Muscle layer of duodenum (tissue), 2 donors: ENCODE measurements at regions not wholly inside any gene's neighbourhood (a gene's known extent, or its start where the extent isn't known, plus 50 kb on each side); places are given as distances from the start of the nearest gene placed in this dataset.
"Not testable (repeated sequence)": the region's sequence is repeated elsewhere in the genome, so short reads cannot be mapped to it uniquely, and the experiment has no call there.

Source experiments
- H3K27ac ChIP-seq: one replicate; pipeline ENCODE4 v1.7.0; 2013; ENCODE audit warnings: mild to moderate bottlenecking, low read length
- H3K27me3 ChIP-seq: one replicate; pipeline ENCODE4 v1.7.0; 2013; ENCODE audit warnings: low read depth, mild to moderate bottlenecking, control low read depth, low read length
- H3K36me3 ChIP-seq, 2 donors: one replicate each; pipeline ENCODE4 v1.7.0; 2013; ENCODE audit warnings: low read length in 2 of 2, control low read depth in 1 of 2, mild to moderate bottlenecking in 1 of 2; ENCODE audit not compliant: insufficient read depth in 2 of 2, control insufficient read depth in 1 of 2
- H3K4me1 ChIP-seq, 2 donors: one replicate each; pipeline ENCODE4 v1.7.0; 2013; ENCODE audit warnings: low read length in 2 of 2, mild to moderate bottlenecking in 2 of 2, control low read depth in 1 of 2, moderate library complexity in 1 of 2; ENCODE audit not compliant: insufficient read depth in 2 of 2, control insufficient read depth in 1 of 2
- H3K4me3 ChIP-seq, 2 donors: one replicate each; pipeline ENCODE4 v1.7.0; 2013; ENCODE audit warnings: low read length in 2 of 2, low read depth in 1 of 2, mild to moderate bottlenecking in 1 of 2
- H3K9me3 ChIP-seq, 2 donors: one replicate each; pipeline ENCODE4 v1.7.0; 2013; ENCODE audit warnings: low read length in 2 of 2, control low read depth in 1 of 2, mild to moderate bottlenecking in 1 of 2; ENCODE audit not compliant: control insufficient read depth in 1 of 2
- donor health status: healthy.

DNA sequence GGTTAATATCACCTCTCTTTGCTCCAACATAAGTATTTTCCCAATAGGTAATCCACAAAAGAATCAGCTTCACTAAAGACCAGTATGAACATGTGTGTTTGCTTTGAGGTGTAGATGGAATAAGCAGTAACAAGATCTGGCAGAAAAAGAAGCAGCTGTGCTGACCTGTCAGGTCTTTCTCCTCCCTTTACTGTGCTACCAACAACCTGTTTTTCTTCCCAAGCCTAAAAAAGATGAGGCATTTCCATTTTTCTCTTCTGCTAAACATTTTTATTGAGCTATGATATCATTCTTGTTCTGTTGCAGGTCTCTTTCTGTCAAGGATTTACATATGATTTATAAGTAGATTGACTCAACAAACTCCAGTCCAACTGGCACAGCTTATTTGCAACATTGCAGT is 315.2 kb upstream of the GLI3 start:
- Histone ChIP-seq H3K9me3 (peaks cover 0 to 8% of the 10 kb centered on the region in 2 donors), H3K36me3 (no peaks in the 10 kb centered on the region), H3K4me1 (no peaks in the 10 kb centered on the region), H3K27me3 (no peaks in the 10 kb centered on the region), H3K27ac (no peak overlapping the region), H3K4me3 (no peak overlapping the region)

GRCh38 chr7:42550706-42551470 is 313.9 kb upstream of the GLI3 start:
- H3K36me3 ChIP-seq = no peaks in the 10 kb centered on the region
- H3K27ac ChIP-seq = no peak overlapping the region
- no peak overlapping the region for H3K4me3 ChIP-seq
- no peaks in the 10 kb centered on the region for H3K4me1 ChIP-seq
- H3K9me3 ChIP-seq = peaks cover 0 to 8% of the 10 kb centered on the region in 2 donors
- H3K27me3 ChIP-seq = no peaks in the 10 kb centered on the region

DNA sequence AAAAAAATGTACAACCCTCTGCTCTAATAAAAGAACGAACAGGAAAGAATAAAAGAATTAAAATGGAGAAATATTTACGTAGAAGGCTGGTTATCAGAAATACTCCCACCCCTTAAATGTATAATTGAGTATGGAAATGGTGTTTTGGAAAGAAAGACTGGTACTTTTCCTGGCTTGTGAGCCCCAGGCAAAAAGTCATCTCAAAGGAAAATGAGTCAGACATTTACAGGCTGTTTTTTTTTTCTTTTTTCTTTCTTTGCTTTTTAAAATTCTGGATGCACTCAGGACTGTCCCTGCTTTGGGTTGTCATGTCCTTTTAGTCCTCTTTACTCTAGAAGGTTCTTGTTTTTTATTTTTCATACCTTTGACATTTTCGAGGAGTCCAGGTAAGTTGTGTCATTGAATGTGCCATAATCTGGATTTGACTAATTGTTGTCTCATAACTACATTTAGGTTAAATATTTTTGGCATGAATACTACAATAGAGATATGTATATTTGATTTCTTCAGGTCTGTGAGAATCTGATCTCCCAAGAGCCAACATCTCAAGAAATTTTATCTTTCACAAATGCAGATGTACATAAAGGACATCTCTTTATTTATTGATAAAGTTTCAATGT is 313.0 kb upstream of the GLI3 start:
- Histone ChIP-seq H3K27me3 (no peaks in the 10 kb centered on the region), H3K4me3 (no peak overlapping the region)

GRCh38 chr7:42548816-42549611 is 312.0 kb upstream of the GLI3 start:
- H3K9me3 ChIP-seq = peaks cover 0 to 3% of the 10 kb centered on the region in 2 donors
- no peaks in the 10 kb centered on the region for H3K4me1 ChIP-seq
- H3K27me3 ChIP-seq = no peaks in the 10 kb centered on the region
- no peak overlapping the region for H3K4me3 ChIP-seq
- no peak overlapping the region for H3K27ac ChIP-seq
- H3K36me3 ChIP-seq = no peaks in the 10 kb centered on the region

More for the DNA sequence above, 313.0 kb upstream of the GLI3 start:
- Histone ChIP-seq H3K4me1 (no peaks in the 10 kb centered on the region), H3K36me3 (no peaks in the 10 kb centered on the region), H3K27ac (no peak overlapping the region), H3K9me3 (peaks cover 0 to 3% of the 10 kb centered on the region in 2 donors)

- no peaks in the 10 kb centered on the region for H3K27me3 ChIP-seq
Measured at GRCh38 chr7:42545049-42545724, 308.2 kb upstream of the GLI3 start.

GRCh38 chr7:42543953-42544352 is 306.9 kb upstream of the GLI3 start:
- H3K4me3 ChIP-seq = no peak overlapping the region
- H3K27me3 ChIP-seq = no peaks in the 10 kb centered on the region
- H3K36me3 ChIP-seq = no peaks in the 10 kb centered on the region
- H3K9me3 ChIP-seq = no peaks in the 10 kb centered on the region
- no peaks in the 10 kb centered on the region for H3K4me1 ChIP-seq
- no peak overlapping the region for H3K27ac ChIP-seq

More at GRCh38 chr7:42545049-42545724, 308.2 kb upstream of the GLI3 start:
- Histone ChIP-seq H3K27ac (no peak overlapping the region), H3K4me1 (no peaks in the 10 kb centered on the region), H3K36me3 (no peaks in the 10 kb centered on the region), H3K4me3 (no peak overlapping the region), H3K9me3 (no peaks in the 10 kb centered on the region)

DNA sequence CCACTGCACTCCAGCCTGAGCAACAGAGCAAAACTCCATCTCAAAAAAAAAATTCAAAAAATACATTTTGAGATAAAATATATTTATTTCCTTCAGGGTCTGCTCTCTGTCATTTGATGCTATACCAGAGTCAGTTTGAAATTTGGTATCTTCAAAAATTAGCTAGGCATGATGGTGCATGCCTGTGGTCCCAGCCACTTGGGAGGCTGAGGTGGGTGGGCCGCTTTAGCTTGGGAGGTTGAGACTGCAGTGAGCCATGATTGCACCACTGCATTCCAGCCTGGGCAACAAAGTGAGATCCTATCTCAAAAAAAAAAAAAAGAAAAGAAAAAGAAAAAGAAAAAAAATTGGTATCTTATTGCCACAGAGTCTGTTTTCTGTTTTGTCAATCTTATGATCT is 305.4 kb upstream of the GLI3 start:
- H3K4me1 ChIP-seq, H3K4me3 ChIP-seq, H3K9me3 ChIP-seq, H3K27ac ChIP-seq, H3K27me3 ChIP-seq, H3K36me3 ChIP-seq: not testable (repeated sequence)

- H3K4me1 ChIP-seq = no peaks in the 10 kb centered on the region
- peaks cover 5 to 7% of the 10 kb centered on the region in 2 donors for H3K9me3 ChIP-seq
- no peaks in the 10 kb centered on the region for H3K27me3 ChIP-seq
- H3K27ac ChIP-seq = no peak overlapping the region
- no peak overlapping the region for H3K4me3 ChIP-seq
- H3K36me3 ChIP-seq = no peaks in the 10 kb centered on the region
Measured at GRCh38 chr7:42534441-42534840, 297.4 kb upstream of the GLI3 start.

GRCh38 chr7:42527004-42527403 is 290.0 kb upstream of the GLI3 start:
- no peak overlapping the region for H3K27ac ChIP-seq
- H3K4me3 ChIP-seq = no peak overlapping the region
- no peaks in the 10 kb centered on the region for H3K4me1 ChIP-seq
- no peaks in the 10 kb centered on the region for H3K27me3 ChIP-seq
- H3K9me3 ChIP-seq = peaks cover 7 to 8% of the 10 kb centered on the region in 2 donors
- no peaks in the 10 kb centered on the region for H3K36me3 ChIP-seq

DNA sequence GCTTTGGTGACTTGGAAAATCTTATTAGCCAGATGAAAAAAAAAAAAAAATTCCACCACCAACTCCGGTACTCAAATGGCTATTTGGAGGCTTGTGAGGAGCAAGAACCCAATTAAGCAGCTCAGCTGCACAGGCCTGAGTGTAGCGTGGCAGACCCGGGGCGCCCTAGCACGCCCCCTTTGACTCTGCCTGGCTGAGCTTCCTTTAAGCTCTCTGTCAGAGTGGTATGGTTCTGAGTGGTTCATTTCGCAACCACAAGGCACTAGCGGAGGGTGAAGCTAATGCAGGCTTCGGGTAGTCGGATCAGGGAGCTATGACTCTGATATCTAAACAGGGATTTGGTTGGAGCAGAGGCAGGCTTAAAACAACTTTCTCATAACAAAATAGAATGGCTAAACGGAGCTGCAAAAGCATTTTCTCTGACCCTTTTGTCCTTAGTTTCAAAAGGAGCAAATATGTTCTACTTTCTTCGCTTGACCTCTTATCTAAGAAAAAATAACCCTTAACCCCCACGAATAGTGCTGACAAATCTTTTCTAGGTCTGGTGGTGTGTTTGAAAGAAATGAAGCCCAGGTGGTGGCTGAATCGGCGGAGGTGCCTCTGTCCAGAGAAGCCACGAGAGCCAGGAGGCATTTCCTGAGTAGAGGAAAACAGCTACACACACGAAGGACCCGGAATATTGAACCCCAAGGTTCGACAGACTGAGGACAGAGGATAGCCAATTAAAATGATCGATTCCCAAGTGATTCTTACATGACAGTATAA is 285.4 kb upstream of the GLI3 start:
- no peak overlapping the region for H3K27ac ChIP-seq
- peaks cover 0 to 3% of the 10 kb centered on the region in 2 donors for H3K9me3 ChIP-seq
- no peak overlapping the region for H3K4me3 ChIP-seq
- no peaks in the 10 kb centered on the region for H3K36me3 ChIP-seq
- H3K27me3 ChIP-seq = no peaks in the 10 kb centered on the region
- H3K4me1 ChIP-seq = no peaks in the 10 kb centered on the region
